GM18907 (cell line): ENCODE measurements at regions not wholly inside any gene's neighbourhood (a gene's known extent, or its start where the extent isn't known, plus 50 kb on each side); places are given as distances from the start of the nearest gene placed in this dataset.
A peak's percentile ranks its signal among the peaks of the same experiment; 100 is the strongest.

Experiments
- ATAC-seq: cut with Tn5 transposase; IDR thresholded peaks from one replicate; pipeline ENCODE4 v1.9.1; 2021; ENCODE audit warnings: mild to moderate bottlenecking, moderate library complexity; ENCODE audit not compliant: unreplicated experiment

- ATAC-seq = peak; percentile 56
Observed at GRCh38 chr9:129320575-129321285, 142.7 kb upstream of the IER5L start.

GRCh38 chr9:129319938-129320481, 141.9 kb upstream of the IER5L start:
- no peak for ATAC-seq

- ATAC-seq = no peak
Observed at GRCh38 chr9:129319076-129319937, 141.2 kb upstream of the IER5L start.

GRCh38 chr9:129318121-129319075, 140.3 kb upstream of the IER5L start:
- no peak for ATAC-seq

- ATAC-seq = no peak
Observed at GRCh38 chr9:129317179-129318011, 139.3 kb upstream of the IER5L start.

GRCh38 chr9:129316281-129317030, 138.4 kb upstream of the IER5L start:
- ATAC-seq = no peak

- ATAC-seq = no peak
Observed at GRCh38 chr9:129313331-129313955, 135.4 kb upstream of the IER5L start.

- no peak for ATAC-seq
Observed at GRCh38 chr9:129312251-129313122, 134.4 kb upstream of the IER5L start.

- no peak for ATAC-seq
Observed at GRCh38 chr9:129311643-129312042, 133.6 kb upstream of the IER5L start.

GRCh38 chr9:129310666-129311350, 132.7 kb upstream of the IER5L start:
- no peak for ATAC-seq

GRCh38 chr9:129309906-129310305, 131.8 kb upstream of the IER5L start:
- no peak for ATAC-seq

GRCh38 chr9:129309041-129309430, 131.0 kb upstream of the IER5L start:
- ATAC-seq = no peak

- no peak for ATAC-seq
Observed at GRCh38 chr9:129307227-129307970, 129.3 kb upstream of the IER5L start.

GRCh38 chr9:129306318-129306973, 128.4 kb upstream of the IER5L start:
- no peak for ATAC-seq

- ATAC-seq = no peak
Observed at GRCh38 chr9:129305246-129305645, 127.2 kb upstream of the IER5L start.

- ATAC-seq = no peak
Observed at GRCh38 chr9:129301941-129302340, 123.9 kb upstream of the IER5L start.
